Glutamatergic neuron (in vitro differentiated cells): ENCODE measurements at regions not wholly inside any gene's neighbourhood (a gene's known extent, or its start where the extent isn't known, plus 50 kb on each side); places are given as distances from the start of the nearest gene placed in this dataset.

Source experiments
- DNase-seq: peaks from one replicate; pipeline ENCODE4 v3.0.0; 2022
- H3K27ac Mint-ChIP-seq: one replicate; pipeline ENCODE4 v1.8.0; 2020; ENCODE audit warnings: mild to moderate bottlenecking, mixed read lengths, inconsistent platforms; ENCODE audit not compliant: unreplicated experiment
- H3K27me3 Mint-ChIP-seq: one replicate; pipeline ENCODE4 v1.8.0; 2020; ENCODE audit warnings: mild to moderate bottlenecking, moderate library complexity, mixed read lengths, inconsistent platforms; ENCODE audit not compliant: unreplicated experiment
- H3K36me3 Mint-ChIP-seq: one replicate; pipeline ENCODE4 v1.8.0; 2020; ENCODE audit warnings: mild to moderate bottlenecking, mixed read lengths, inconsistent platforms; ENCODE audit not compliant: unreplicated experiment
- H3K4me1 Mint-ChIP-seq: one replicate; pipeline ENCODE4 v1.8.0; 2020; ENCODE audit warnings: mild to moderate bottlenecking, low read depth, mixed read lengths, inconsistent platforms; ENCODE audit not compliant: unreplicated experiment
- H3K4me3 Mint-ChIP-seq: one replicate; pipeline ENCODE4 v1.8.0; 2020; ENCODE audit warnings: mild to moderate bottlenecking, mixed read lengths, inconsistent platforms; ENCODE audit not compliant: unreplicated experiment
- H3K9me3 Mint-ChIP-seq: one replicate; pipeline ENCODE4 v1.8.0; 2020; ENCODE audit warnings: mild to moderate bottlenecking, moderate library complexity, mixed read lengths, inconsistent platforms; ENCODE audit not compliant: unreplicated experiment
- CTCF ChIP-seq: fragments of 200-600 bp; sonication (generic); IDR thresholded peaks from one replicate; pipeline ENCODE4 v1.5.0; 2021; ENCODE audit not compliant: partially characterized antibody, unreplicated experiment

- Mint-ChIP-seq H3K36me3 (no peaks in the 10 kb centered on the region), H3K27ac (no peak overlapping the region), H3K4me3 (no peak overlapping the region), H3K4me1 (peaks cover 11% of the 10 kb centered on the region), H3K27me3 (peaks cover 7% of the 10 kb centered on the region), H3K9me3 (peaks cover 3% of the 10 kb centered on the region)
- no peak for DNase-seq
- TF ChIP-seq CTCF: no peak
These were observed 116.4 kb downstream of the TRIM29 start for GRCh38 chr11:120021391-120021953.

- Mint-ChIP-seq H3K27me3 (peaks cover 7% of the 10 kb centered on the region), H3K9me3 (peaks cover 3% of the 10 kb centered on the region), H3K27ac (no peak overlapping the region), H3K4me3 (no peak overlapping the region), H3K36me3 (no peaks in the 10 kb centered on the region), H3K4me1 (peaks cover 11% of the 10 kb centered on the region)
- no peak for TF ChIP-seq CTCF
- no peak for DNase-seq
These were observed 116.9 kb downstream of the TRIM29 start for GRCh38 chr11:120020981-120021380.

- no peak for DNase-seq
- H3K4me1 Mint-ChIP-seq: peaks cover 11% of the 10 kb centered on the region
- peaks cover 7% of the 10 kb centered on the region for H3K27me3 Mint-ChIP-seq
- no peak overlapping the region for H3K4me3 Mint-ChIP-seq
- no peak for TF ChIP-seq CTCF
- H3K27ac Mint-ChIP-seq: no peak overlapping the region
- no peaks in the 10 kb centered on the region for H3K36me3 Mint-ChIP-seq
- peaks cover 3% of the 10 kb centered on the region for H3K9me3 Mint-ChIP-seq
These were observed 117.4 kb downstream of the TRIM29 start for GRCh38 chr11:120020486-120020885.

- TF ChIP-seq CTCF: no peak
- Mint-ChIP-seq H3K36me3 (no peaks in the 10 kb centered on the region), H3K9me3 (peaks cover 8% of the 10 kb centered on the region), H3K4me1 (peaks cover 15% of the 10 kb centered on the region), H3K27ac (no peak overlapping the region), H3K4me3 (no peak overlapping the region), H3K27me3 (peaks cover 10% of the 10 kb centered on the region)
- no peak for DNase-seq
These were observed 118.7 kb downstream of the TRIM29 start for GRCh38 chr11:120019191-120019590.

GRCh38 chr11:120017582-120018150 is 120.2 kb downstream of the TRIM29 start:
- Mint-ChIP-seq H3K4me3 (no peak overlapping the region), H3K9me3 (peaks cover 10% of the 10 kb centered on the region), H3K27me3 (peaks cover 6% of the 10 kb centered on the region), H3K27ac (no peak overlapping the region), H3K36me3 (no peaks in the 10 kb centered on the region), H3K4me1 (peaks cover 16% of the 10 kb centered on the region)
- no peak for TF ChIP-seq CTCF
- no peak for DNase-seq
